K562 (cell line): ENCODE measurements at regions not wholly inside any gene's neighbourhood (a gene's known extent, or its start where the extent isn't known, plus 50 kb on each side); places are given as distances from the start of the nearest gene placed in this dataset.
A peak's percentile ranks its signal among the peaks of the same experiment; 100 is the strongest.

Experiments used
- ATF3 ChIP-seq, 2 experiments: fragments of 450-650 bp in 1 of 2; sonication (generic) in 1 of 2; formaldehyde crosslinking in 1 of 2; IDR thresholded peaks in 1 of 2; conservative IDR thresholded peaks in 1 of 2; 2 replicates each; pipeline versions ENCODE4 v1.6.1 to v1.8.1; 2016 to 2023; ENCODE audit warnings: mild to moderate bottlenecking in 2 of 2, moderate library complexity in 2 of 2, inconsistent platforms in 1 of 2, missing genetic modification reagents in 1 of 2
- CHD7 ChIP-seq: fragments of 200-600 bp; sonication (generic); IDR thresholded peaks from one replicate; pipeline ENCODE4 v1.6.1; 2012; ENCODE audit warnings: mild to moderate bottlenecking, low read depth, low read length, inconsistent platforms
- HDAC3 ChIP-seq: fragments of 450-650 bp; IDR thresholded peaks from 2 replicates; pipeline ENCODE4 v1.6.1; 2018; ENCODE audit warnings: borderline replicate concordance, mild to moderate bottlenecking, moderate library complexity; ENCODE audit not compliant: partially characterized antibody
- MAZ ChIP-seq, 2 experiments: fragments of 450-650 bp in 1 of 2; sonication (generic) in 1 of 2; formaldehyde crosslinking; IDR thresholded peaks in 1 of 2; conservative IDR thresholded peaks in 1 of 2; 2 replicates each; pipeline versions ENCODE4 v1.4.0 to v1.5.0; 2020; ENCODE audit warnings: mild to moderate bottlenecking in 1 of 2, missing genetic modification reagents in 1 of 2
- RCOR1 ChIP-seq, 2 experiments: IDR thresholded peaks; 2 replicates each; pipeline ENCODE4 v1.6.1; 2012; ENCODE audit warnings: low read depth in 2 of 2, low read length in 2 of 2, borderline replicate concordance in 1 of 2, improper control_type of control experiment in 1 of 2
- SETDB1 ChIP-seq: IDR thresholded peaks from one replicate; pipeline ENCODE4 v1.6.1; 2012; ENCODE audit warnings: low read length, control low read depth, inconsistent platforms
- ZNF589 ChIP-seq: fragments of 200-800 bp; sonication (Bioruptor generic); IDR thresholded peaks from 2 replicates; pipeline ENCODE4 v1.6.1; 2016; ENCODE audit warnings: low read depth, missing genetic modification characterization, missing compliant biosample characterization
- TF ChIP-seq, protein P1 (sequence below): fragments of 450-650 bp; IDR thresholded peaks from 2 replicates; pipeline ENCODE4 v1.7.0; 2016; ENCODE audit warnings: borderline replicate concordance
- TF ChIP-seq, protein P2 (sequence below): fragments of 250-450 bp; sonication (Bioruptor Pico); IDR thresholded peaks from 2 replicates; pipeline ENCODE4 v1.8.0; 2021; ENCODE audit warnings: mild to moderate bottlenecking, moderate library complexity

DNA sequence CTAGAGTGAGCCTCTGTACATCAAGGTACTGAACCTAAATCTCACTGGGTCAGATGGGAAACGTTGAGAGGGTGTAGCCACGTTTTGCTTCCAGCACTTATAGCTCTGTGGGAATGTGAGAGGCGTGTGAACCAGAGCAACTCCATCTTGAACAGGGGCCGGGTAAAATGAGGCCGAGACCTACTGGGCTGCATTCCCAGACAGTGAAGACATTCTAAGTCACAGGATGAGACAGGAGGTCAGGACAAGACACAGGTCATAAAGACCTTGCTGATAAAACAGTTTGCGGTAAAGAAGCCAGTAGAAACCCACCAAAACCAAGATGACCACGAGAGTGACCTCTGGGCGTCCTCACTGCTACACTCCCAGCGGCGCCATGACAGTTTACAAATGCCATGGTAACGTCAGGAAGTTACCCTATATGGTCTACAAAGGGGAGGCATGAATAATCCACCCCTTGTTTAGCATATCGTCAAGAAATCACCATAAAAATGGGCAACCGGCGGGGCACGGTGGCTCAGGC is 63.4 kb upstream of the NCOR2 start (continued):
- TF ChIP-seq, protein P1, sequence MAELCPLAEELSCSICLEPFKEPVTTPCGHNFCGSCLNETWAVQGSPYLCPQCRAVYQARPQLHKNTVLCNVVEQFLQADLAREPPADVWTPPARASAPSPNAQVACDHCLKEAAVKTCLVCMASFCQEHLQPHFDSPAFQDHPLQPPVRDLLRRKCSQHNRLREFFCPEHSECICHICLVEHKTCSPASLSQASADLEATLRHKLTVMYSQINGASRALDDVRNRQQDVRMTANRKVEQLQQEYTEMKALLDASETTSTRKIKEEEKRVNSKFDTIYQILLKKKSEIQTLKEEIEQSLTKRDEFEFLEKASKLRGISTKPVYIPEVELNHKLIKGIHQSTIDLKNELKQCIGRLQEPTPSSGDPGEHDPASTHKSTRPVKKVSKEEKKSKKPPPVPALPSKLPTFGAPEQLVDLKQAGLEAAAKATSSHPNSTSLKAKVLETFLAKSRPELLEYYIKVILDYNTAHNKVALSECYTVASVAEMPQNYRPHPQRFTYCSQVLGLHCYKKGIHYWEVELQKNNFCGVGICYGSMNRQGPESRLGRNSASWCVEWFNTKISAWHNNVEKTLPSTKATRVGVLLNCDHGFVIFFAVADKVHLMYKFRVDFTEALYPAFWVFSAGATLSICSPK, result no peak
- TF ChIP-seq RCOR1 (IDR thresholded peaks at IDR 0.05; ENCODE audit: borderline replicate concordance in 1 of 2, low read depth in 2 of 2, low read length in 2 of 2) (no peak), SETDB1 (no peak), ZNF589 (CRISPR knock-in tag) (peak; percentile 76), HDAC3 (no peak), ATF3 (IDR thresholded peaks at IDR 0.05) (no peak), ATF3 (CRISPR knock-in tag; conservative IDR thresholded peaks at IDR 0.05) (no peak), MAZ (CRISPR knock-in tag; conservative IDR thresholded peaks at IDR 0.05 in 1 of 2, IDR thresholded peaks at IDR 0.05 in 1 of 2) (peak in 1 of 2 experiments; percentile 40; a peak in 1 of 4 replicates), CHD7 (no peak)
- TF ChIP-seq, protein P2, sequence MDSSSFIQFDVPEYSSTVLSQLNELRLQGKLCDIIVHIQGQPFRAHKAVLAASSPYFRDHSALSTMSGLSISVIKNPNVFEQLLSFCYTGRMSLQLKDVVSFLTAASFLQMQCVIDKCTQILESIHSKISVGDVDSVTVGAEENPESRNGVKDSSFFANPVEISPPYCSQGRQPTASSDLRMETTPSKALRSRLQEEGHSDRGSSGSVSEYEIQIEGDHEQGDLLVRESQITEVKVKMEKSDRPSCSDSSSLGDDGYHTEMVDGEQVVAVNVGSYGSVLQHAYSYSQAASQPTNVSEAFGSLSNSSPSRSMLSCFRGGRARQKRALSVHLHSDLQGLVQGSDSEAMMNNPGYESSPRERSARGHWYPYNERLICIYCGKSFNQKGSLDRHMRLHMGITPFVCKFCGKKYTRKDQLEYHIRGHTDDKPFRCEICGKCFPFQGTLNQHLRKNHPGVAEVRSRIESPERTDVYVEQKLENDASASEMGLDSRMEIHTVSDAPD (CRISPR knock-in tag), result no peak
